Vagina (tissue), 2 donors: ENCODE measurements at regions not wholly inside any gene's neighbourhood (a gene's known extent, or its start where the extent isn't known, plus 50 kb on each side); places are given as distances from the start of the nearest gene placed in this dataset.
"Not testable (repeated sequence)": the region's sequence is repeated elsewhere in the genome, so short reads cannot be mapped to it uniquely, and the experiment has no call there.

ENCODE experiments used
- CTCF ChIP-seq, 3 experiments: fragments of 450-650 bp in 2 of 3; fragments of 200-600 bp in 1 of 3; sonication (generic) in 1 of 3; IDR thresholded peaks; one replicate each; pipeline ENCODE4 v1.5.1; 2017 to 2019; ENCODE audit warnings: antibody characterized with exemption in 3 of 3, mild to moderate bottlenecking in 2 of 3, moderate library complexity in 2 of 3
- POLR2A ChIP-seq, 2 donors: fragments of 450-650 bp; IDR thresholded peaks; one replicate each; pipeline ENCODE4 v1.6.1; 2017; ENCODE audit warnings: antibody characterized with exemption in 2 of 2, mild to moderate bottlenecking in 2 of 2, moderate library complexity in 2 of 2
- POLR2AphosphoS5 ChIP-seq, 2 donors: sonication (generic); formaldehyde crosslinking; IDR thresholded peaks; one replicate each; pipeline ENCODE4 v1.9.0; 2017; ENCODE audit warnings: antibody characterized with exemption in 2 of 2, mild to moderate bottlenecking in 2 of 2, low read depth in 1 of 2; ENCODE audit not compliant: insufficient read depth in 1 of 2

- not testable (repeated sequence) for TF ChIP-seq CTCF (IDR thresholded peaks at IDR 0.05); POLR2AphosphoS5 (IDR thresholded peaks at IDR 0.05; ENCODE audit: insufficient read depth in 1 of 2, low read depth in 1 of 2); POLR2A (IDR thresholded peaks at IDR 0.05)
These were observed 3022.7 kb downstream of the TUBA3C start for GRCh38 chr13:16158958-16159357.
